HG03108 (cell line): ENCODE measurements at regions not wholly inside any gene's neighbourhood (a gene's known extent, or its start where the extent isn't known, plus 50 kb on each side); places are given as distances from the start of the nearest gene placed in this dataset.
"Not testable (repeated sequence)": the region's sequence is repeated elsewhere in the genome, so short reads cannot be mapped to it uniquely, and the experiment has no call there.

Experiments
- ATAC-seq: cut with Tn5 transposase; IDR thresholded peaks from one replicate; pipeline ENCODE4 v1.9.1; 2021; ENCODE audit warnings: moderate library complexity; ENCODE audit not compliant: unreplicated experiment

DNA sequence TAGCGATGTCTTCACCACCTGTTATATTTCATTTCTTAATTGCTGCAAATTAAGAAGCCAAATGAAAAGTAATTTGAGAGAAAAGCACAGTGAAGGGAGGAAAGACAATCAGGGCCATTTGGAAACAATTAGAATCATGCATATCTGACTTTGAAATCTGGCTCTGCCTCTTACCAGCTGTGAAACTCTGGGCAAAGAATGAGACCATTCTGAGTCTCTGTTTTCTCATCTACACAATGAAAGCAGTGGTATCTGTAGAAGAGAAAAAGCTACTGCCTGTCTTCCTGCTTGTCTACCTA lies 334.5 kb upstream of the CYRIA start:
- ATAC-seq: no peak

DNA sequence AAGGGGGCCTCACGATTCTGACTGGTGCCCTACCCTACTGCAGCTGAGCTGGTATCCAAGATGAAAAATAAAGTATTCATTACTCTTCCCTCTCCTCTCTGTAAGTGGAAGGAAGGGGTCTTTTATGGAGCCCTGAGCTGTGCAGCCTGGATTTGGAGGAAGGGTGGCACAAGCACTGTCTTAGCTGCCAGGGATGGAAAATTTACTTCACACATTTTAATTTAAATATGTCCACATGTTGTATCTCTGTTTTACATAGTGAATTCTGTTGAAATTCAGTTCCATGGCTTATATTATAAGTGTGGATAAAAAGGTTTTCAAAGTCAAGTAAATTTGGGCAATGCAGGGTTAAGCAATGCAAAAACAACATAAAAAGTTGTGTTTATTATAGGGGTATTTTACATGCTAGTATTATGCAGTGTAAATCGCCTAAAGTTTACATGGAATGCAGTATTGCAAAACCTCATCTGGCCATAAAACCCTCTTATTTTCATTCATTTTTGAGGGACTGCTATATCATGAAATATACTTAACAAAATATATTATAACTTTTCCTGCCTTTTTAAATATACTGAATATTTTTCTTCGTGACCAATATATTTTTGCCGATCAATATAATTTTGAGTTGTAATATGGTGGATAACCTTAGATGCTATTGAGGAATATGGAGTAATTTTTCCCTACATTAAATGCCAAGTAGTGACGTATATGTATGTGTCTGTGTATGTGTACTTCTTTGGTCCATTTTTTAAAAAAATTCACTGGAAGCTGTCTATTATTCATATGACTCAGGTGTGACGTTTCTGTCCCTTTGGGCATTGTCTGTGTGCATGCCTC lies 333.9 kb upstream of the CYRIA start:
- no peak for ATAC-seq

DNA sequence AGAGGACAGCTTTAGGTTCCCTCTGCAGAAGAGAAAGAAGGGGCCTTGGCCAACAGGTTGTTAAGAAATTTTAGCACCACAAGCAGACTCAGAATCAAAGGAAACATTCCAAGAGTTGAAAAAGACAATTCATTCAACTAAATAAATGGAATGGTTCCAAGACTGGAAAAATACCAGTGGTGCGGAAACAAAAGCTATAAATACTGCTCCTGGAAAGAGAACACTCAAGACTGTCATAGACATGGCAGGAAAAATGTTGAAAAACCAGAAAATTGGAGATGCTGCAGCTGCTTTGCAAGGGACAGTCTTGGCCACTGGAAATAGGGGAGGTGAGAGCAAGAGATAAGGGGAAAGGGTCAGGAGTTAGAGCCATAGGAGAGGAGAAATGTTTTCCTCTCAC lies 312.7 kb upstream of the CYRIA start:
- no peak for ATAC-seq

GRCh38 chr2:16974688-16975087 lies 309.1 kb upstream of the CYRIA start:
- ATAC-seq: no peak

DNA sequence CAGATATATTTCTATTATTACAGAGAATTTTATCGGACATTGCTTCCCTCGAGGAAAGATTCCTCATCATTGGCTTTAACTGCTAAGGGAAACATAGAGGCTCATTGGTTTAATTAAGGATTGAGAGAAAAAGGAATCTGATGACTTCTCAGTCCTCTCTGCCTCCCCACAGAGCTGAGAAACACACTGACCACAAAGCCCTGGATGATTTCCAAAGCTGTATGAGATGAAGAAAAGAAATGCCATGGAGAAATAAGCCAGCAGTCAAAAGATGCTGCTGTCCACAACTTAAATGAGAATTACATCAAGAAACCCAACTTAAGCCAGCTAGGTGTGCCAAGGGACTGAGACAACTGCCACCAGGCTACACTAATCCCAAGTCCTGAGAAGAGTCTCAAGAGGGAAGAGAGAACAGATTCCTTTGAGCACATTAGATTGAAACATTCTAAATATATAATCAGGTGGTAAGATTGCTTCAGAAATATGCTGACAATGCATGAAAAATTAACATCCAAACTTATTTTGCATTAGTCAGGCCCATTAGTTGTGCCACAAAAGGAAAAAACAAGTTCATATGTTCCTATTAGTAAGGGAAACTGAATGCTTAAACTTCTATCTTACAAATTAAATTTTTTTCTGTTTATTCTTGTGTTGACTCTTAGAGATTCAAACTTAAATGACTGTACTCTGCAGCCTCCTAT lies 308.1 kb upstream of the CYRIA start:
- ATAC-seq: no peak

DNA sequence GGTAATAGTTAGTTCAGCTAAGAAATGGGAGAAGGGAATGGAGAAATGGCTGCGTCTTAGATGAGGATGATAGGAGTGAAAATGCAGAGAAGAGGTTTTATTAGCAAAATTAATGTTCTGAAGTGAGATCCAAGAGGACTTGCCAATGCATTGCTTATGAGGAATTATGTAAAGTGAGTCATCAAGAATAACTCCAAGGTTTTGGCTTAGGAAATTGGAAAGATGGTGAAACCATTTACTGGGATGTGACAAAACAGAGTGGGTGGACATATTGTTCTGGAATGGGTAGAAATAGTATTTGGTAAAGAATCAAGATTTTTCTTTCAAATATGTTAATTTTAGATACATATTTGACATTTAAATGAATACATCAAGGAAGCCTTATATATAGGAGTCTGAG lies 306.6 kb upstream of the CYRIA start:
- ATAC-seq: no peak

DNA sequence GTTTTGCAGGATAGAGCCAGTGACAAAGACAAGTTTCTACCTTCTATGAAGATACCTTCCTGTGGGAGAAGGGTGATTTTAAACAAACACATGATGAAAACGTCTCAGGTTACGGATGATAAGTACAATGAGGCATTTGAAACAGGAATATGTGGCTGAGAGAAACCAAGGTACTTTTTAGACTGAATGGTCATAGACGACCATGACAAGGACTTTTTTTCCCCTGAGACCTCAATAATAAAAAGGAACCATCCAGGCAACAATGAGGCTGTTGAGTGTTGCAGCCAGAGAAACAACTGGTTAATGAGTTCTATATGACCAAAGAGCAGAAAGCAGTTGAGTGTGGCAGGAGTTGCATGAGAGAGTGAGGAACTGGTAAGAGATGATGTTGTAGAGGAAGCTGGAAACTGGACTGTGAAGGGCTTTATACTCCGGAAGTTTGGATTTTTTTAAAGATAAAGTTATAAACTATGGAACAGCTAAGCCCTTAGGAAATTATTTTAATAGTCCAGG lies 306.1 kb upstream of the CYRIA start:
- no peak for ATAC-seq

DNA sequence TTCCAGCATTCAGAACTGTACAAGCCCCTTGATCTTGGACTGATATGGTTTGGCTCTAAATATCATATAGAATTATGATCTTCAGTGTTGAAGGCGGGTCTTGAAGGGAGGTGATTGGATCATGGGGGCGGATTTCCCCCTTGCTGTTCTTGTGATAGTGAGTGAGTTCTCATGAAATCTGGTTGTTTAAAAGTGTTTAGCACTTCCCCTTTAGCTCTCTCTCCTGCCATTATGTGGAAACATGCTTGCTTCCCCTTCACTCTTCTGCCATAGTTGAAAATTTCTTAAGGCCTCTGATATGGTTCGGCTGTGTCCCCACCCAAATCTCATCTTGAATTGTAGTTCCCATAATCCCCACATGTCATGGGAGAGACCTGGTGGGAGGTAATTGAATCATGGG lies 305.3 kb upstream of the CYRIA start:
- not testable (repeated sequence) for ATAC-seq

- no peak for ATAC-seq
These were observed 296.9 kb upstream of the CYRIA start for GRCh38 chr2:16962505-16962904.

GRCh38 chr2:16960579-16960978 lies 294.9 kb upstream of the CYRIA start:
- ATAC-seq: no peak

- no peak for ATAC-seq
These were observed 292.6 kb upstream of the CYRIA start for GRCh38 chr2:16958266-16958665.

DNA sequence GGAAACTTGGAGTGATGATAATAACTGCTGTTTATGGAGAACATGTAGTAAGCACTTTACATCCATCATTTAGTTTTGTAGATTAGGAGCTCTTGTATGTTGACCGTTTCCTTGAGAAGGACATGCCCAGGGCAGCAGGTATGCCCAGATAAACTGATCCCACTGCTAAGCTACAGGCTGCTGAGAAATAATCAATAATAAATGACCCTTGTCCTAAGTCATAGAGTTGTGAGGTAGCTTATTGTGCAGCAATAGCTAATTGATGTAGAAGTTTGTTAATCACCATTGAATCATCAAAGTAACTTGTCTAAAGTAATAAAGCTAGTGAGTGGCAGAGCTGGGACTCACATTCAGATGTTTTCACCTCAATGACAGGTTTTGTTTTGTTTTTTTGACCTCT lies 287.2 kb upstream of the CYRIA start:
- no peak for ATAC-seq

- no peak for ATAC-seq
These were observed 286.7 kb upstream of the CYRIA start for GRCh38 chr2:16952368-16952767.

DNA sequence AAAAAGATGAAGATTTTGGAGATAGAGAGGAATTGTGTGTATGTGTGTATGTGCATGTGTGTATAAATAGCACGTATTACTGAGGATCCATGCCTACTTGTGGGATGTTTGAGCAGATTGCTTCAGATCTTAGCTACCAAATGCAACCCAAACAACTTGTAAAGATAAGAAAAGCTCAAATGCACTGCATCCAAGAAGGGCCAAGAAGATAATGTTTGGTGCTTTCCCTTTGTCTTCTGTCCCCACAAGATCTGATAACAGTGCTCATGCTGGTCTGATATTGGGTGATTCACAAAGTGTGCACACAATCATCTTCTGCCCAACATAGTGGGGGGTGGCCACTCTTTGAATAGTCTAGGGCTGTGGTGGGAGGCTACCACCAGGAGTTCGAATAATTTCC lies 284.8 kb upstream of the CYRIA start:
- no peak for ATAC-seq

DNA sequence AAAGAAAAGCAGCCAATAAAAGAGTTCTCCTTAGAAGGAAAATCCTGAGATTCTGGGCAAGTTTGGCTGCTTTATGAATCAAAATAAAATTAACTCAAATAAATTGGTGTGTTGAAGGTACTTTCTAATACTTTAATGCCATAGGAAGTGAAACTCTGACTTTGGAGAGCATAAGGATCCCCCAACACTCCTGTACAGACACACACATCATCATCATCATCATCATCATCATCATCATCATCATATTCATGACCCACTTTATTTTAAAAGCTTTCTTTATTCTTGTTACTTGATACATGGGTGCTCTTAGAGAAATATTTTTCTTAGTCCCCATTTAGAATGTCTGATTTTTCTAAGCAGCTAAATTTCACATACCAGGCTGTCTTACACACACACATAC lies 283.1 kb upstream of the CYRIA start:
- no peak for ATAC-seq

DNA sequence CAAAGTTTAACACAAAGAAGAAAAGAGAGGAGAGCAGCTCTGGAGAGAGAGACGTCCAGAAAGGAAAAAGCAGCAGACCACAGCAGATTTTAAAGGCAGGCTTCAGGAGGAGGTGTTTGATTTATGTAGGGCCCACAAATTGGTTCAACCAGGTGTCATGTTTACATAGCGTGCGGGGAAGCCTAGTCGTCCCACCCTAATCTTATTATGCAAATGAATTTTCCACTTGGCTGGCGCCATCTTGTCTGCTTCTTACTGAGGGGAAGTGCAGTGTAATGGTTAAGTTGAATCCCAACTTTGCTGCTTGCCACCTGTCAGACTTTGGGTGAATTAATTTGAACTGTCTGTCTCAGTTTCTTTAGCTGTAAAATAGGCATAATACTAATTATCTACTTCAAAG lies 282.4 kb upstream of the CYRIA start:
- ATAC-seq: no peak

GRCh38 chr2:16943279-16943958 lies 277.8 kb upstream of the CYRIA start:
- no peak for ATAC-seq

DNA sequence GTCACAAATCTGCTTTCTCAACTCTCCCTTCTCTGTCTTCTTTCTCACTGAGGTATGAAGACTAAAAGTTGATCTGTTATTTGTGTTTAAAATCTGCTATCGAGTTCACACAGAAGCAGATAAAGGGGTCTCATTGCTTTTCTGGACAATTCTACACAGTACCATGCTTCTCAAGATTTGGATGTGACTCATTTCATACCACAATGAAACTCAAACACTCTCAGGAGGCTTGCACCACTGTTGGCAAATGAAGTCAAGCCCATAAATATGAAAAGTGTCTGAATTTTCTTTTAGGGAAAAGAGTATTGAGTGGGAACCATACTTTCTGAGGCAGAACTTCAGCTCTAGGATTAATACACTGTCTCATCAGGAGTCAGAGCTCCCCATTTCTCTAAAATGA lies 274.6 kb upstream of the CYRIA start:
- ATAC-seq: no peak

DNA sequence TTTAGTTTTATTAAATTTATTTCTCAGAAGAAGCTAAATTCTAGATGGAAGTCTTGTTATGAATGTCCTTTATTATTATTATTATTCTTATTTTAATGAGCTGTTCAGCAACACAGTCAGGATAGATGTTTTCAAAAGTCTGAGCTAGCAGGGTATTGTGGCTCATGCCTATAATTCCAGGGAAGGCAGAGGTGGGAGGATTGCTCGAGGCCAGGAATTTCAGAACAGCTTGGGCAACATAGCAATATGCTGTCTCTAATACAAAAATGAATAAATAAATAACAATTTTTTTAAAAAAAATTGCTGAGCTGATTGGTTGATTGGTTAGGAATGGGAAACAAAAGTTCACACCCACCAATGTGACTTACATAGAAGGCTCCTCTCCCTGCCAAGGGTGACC lies 274.1 kb upstream of the CYRIA start:
- ATAC-seq: no peak

GRCh38 chr2:16933355-16933754 lies 267.7 kb upstream of the CYRIA start:
- no peak for ATAC-seq

- no peak for ATAC-seq
These were observed 267.2 kb upstream of the CYRIA start for GRCh38 chr2:16932826-16933225.

GRCh38 chr2:16931441-16931840 lies 265.8 kb upstream of the CYRIA start:
- ATAC-seq: no peak
